HG02642 (cell line): ENCODE measurements at regions not wholly inside any gene's neighbourhood (a gene's known extent, or its start where the extent isn't known, plus 50 kb on each side); places are given as distances from the start of the nearest gene placed in this dataset.

Source experiments
- ATAC-seq: cut with Tn5 transposase; IDR thresholded peaks from one replicate; pipeline ENCODE4 v1.9.1; 2021; ENCODE audit warnings: mild to moderate bottlenecking; ENCODE audit not compliant: unreplicated experiment, poor library complexity

DNA sequence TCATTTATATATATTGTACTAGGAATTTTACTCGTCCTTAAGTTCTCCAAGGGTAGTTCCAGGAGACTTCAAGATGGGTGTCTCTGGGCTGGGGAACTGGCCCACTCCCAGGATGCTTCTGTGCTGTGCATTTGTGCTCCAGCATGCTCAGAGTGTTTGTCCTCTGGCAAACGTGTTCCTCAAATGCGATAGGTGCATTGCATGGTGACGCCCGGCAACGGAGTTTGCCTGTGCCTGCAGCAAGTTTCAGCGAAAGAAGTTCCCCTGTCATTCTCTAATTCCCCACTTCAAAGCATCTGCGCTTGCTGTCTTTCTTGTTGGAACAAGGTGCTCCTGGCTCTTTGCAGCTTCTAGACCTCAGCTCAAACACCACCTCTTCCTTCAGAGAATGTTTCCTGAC lies 465.1 kb downstream of the GALR1 start:
- ATAC-seq: no peak

DNA sequence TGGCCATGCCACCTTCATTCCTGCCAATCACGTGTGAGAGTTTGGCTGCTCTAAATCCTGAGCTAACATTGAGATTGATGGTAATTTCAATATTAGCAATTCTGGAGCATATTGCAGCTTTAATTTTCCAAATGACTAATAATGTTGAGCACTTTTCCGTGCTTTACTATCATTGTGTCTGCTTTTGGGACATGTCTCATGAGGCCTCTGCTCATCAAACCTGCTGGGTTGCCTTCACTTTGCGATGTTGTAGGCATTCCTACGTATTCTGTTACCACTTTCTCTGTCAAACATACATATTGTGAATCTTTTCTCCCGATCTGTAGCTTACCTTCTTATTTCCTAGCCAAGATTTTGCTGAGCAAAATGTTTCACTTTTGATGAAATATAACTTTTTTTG lies 466.6 kb downstream of the GALR1 start:
- ATAC-seq: no peak

DNA sequence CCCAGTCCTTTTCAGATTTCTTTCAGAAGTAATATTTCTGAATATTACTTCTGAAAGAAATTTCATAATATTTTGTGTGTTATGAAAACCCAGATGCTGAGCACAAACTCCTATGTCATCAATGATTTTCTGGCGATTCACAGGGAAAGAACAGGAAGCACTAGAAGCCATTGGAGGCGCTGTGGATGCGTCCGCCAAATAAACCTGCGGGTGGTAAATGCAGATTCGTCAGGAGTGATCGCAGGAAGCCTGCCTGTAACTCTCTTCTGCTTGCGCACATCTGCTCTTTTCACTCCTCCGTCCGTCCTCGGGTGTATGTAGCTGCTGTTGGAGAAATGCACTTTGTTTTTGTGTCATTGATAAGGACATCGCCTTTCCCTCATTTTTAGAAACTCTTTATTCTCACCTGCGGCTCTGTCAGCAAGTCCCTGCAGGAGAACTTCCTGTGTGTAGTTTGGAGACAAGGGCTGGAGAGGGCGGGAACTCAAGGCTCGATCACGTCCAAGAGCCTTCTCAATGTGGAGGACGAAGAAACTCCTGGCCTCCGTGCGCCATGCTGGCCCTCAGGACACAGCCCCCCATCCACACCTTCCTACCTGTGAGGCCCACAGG lies 483.8 kb downstream of the GALR1 start:
- no peak for ATAC-seq

DNA sequence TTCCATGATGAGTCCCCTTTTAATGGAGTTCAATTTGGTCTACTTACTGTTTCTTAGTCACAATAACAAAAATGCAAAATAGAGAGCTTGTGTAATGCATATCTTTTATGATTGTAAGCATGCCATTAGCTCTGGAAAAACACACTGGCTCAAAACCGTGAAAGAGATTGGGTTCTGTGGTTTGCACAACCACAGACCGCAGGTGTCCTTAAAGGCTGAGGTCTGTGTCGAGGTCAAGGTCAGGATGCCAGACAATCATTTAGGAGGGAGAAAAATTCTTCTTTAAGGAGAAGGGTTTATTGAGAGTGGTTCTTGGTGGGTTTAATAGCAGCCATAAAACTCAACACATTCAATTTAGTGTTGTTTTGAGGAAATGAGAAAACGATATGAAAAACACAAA lies 487.2 kb downstream of the GALR1 start:
- ATAC-seq: no peak

DNA sequence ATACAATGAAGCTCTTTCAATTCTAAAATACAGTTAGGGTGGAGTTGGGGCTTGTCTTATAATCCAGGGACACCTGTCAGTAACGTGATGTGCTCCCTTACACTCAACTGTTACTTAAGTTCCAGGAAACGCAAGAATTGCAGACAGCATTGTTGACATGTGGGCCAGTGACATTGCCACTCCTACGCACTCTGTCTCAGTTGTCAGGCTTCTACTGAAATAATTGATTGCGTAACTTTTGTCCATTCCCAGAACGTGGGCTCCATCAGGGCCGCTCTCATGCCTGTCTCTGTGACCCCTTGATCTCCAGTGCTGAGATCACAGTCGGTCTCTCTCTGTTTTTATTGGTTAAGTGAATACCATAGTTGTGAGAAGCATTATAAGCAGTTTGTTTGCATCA lies 487.8 kb downstream of the GALR1 start:
- no peak for ATAC-seq

DNA sequence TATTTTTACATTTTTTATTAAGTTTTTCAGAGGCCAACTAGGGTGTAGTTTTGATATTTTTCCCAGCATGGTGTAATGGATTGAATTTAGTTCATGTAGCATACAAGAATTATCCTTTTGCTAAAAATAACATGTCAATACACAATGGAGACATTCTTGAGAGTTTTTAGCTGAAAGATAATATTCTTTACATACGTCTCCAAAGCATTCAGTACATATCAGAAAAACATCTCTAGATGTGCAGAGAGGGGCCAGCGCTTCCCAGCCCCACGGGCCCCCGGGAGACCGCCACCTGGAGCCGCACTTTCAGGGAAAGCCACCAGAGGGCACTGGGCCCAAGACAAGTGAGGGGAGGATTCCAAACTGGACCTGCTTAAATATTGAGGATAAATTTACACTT lies 499.4 kb downstream of the GALR1 start:
- no peak for ATAC-seq

DNA sequence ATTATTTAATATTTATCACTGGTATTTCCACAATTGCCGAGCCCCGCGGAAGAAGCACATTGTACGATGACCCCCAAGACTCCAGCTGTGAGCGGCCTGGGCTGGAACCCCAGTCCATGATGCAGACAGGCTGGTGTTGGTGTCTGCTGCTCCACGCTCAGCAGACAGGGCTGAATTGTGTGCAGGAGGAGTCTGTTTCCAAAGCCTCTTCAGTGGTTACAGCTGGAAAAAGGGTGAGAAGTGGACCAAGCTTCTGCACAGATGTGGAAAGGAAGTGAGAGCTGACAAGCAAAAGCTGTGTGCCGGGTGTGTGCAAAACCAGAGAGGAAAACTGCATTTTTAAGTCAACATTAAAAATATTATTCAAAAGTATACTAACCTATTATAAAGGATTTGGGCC lies 500.4 kb downstream of the GALR1 start:
- ATAC-seq: no peak

DNA sequence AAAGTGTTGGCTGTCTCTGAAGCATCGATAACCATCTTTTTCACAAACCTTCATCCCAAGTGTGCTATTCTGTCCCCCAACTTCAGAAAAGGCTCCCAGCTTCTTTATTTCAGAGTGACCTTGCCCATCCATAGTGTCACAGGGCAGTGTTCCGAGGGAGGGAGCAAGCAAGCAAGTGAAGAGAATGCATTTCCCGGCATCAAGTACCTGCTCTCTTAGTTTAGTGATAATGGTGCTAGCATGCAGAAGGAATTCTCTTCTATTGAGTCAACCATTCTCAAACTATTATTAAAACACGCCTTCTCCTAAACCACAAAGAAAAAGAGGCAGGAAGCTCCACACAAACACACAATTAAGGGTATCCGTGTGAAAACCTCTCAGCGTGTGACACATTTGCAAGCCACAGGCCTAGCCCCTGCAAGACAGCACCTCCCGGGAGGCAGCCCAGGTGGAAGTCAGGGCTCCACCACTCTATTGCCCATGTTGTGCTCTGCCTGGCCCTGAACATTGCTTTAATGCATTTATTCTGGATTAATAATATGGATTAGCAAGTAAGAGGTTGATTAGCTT lies 504.9 kb downstream of the GALR1 start:
- ATAC-seq: no peak

DNA sequence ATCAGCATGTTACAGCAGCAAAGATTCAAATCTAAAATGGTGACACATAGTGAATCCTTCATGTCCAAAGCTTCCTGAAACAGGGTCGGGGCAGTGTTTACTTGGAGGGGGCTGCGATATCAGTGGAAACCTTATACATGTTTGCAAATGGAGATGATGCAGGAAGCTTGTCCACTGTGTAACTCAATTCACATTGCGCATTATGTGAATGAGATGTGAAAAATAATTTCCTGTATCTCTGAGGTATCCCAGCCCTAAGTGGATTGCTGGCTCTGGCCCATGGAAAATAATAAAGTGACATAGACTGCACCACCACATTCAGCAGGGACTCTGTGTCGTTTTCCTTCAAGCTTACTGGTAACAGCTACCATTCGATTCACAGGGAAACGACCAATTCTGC lies 505.5 kb downstream of the GALR1 start:
- no peak for ATAC-seq

DNA sequence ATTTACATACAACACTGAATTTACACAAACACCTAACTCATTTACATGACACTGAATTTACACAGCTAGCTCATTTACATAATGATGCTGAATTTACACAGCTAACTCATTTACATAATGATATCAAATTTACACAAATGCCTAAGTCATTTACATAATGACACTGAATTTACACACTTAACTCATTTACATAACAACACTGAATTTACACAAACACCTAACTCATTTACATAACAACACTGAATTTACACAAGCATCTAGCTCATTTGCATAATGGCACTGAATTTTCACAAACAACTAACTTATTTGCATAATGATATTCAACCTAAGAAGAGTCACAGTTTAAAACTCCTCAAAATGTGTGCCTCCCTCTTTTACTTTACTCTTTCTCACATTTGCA lies 511.7 kb downstream of the GALR1 start:
- ATAC-seq: no peak

DNA sequence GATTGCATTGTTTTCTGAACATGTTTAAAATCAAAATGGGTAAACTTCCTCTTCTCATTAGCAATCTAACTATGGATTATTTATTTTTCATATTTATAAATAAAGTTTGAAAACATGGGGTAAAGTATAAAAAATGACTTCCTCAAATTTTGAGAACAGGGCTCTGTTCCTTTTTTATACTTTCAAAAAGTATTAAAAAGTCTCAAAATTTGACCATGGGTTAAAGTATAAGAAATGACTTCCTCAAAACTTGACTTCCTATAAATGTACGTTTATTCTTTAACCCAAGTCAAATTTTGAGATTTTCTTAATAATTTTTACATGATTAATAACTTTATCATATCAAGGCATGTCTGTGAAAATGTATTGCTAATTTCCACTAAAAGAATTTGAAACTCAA lies 512.4 kb downstream of the GALR1 start:
- no peak for ATAC-seq

DNA sequence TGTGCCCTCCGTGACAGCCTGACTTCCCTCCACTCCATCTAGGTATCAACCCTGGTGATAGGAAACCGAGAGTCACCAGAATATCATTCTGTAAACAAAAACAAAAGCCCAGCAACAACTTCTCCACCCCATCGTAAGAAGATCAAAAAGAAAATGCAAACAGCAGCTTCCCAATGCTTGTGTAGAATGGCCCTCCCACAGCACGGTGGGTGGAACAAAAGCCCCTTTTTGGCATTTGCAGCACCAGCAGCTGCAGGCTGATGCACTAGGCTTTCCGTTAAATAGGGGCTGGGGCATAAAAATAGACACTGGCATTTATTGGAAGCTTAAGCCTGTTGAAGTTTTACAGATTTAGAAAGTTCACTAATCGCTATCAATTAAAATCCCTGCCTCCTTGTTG lies 513.0 kb downstream of the GALR1 start:
- ATAC-seq: no peak

DNA sequence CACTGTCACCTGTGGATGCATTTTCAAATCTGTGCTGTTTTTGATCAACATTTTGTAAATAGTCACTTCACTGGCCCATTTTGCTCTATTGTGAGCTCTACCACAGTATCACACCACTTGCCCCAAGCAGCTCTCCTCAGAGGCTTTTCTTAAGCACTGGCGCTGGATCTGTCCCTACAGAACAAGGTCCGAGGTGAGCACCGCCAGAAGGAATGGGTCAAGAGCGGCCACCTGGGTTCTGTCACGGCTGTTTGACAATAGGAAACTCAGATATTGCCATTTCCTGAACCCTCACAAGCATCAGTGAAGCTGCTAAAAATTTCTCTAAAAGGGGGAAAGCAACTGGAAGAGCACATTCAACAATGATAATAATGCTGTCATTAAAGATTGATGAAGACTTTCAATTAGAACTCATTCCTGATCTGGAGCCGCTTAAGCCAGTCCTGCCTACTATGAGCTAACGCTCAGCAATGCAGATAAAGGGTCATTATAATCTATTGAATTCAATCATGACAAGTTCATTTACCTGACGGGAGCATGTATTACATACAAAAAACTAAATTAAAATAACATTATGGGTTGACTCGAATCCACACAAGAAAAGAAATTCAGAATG lies 514.0 kb downstream of the GALR1 start:
- no peak for ATAC-seq

DNA sequence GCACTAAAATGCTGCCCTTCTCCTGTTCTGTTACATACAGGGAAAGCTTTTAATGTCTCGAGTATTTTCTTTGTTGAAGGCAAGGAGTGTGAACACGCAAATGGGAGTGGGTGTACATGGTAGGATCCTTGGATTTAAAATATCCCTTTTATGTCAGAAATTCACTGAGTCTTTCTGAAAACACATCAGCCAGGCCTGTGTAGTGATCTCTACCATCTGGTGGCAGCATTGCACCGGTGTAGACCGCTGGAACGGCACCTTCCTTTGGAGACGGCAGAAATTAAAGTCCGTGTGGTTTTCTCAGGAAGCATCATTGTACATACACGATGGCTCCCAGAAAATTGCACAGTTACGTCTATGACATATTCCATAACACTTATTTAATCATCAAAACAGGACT lies 515.8 kb downstream of the GALR1 start:
- ATAC-seq: no peak

DNA sequence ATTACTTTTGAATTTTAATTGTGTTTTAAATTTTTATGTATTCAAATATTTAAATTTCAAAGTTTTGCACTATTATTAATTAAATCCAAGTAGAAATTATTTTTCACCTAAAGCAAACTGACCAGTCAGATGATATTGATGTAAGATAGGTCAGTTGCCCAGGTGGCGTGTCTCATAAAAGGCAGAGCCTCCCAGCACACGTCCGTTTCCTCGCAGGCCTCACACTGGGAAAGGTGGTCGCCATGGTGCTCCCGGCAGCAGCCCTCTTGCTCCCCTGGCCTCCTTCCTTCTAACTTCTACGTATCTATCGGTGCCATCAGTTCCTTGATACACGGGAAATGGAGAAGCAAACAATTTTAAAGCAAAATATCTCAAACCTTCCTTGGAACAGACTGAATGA lies 516.8 kb downstream of the GALR1 start:
- no peak for ATAC-seq

DNA sequence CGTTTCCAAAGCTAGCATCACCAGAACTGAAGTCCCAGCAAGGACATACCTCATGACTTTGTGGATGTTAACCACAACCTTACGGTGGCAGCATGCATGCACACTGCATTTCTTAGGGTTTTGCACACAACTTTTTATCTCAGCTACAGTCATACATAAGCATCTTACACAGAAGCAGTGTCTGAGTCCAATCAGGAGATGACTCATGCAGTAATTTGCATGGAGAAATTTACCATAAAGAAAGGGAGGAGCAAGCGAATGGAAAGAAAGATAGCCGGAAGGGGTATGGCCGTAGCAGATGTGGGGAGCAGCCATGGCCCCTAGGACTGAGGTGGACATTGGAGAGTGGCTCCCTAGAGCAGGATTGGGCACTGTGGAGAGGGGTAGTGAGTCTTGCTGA lies 522.5 kb downstream of the GALR1 start:
- no peak for ATAC-seq

DNA sequence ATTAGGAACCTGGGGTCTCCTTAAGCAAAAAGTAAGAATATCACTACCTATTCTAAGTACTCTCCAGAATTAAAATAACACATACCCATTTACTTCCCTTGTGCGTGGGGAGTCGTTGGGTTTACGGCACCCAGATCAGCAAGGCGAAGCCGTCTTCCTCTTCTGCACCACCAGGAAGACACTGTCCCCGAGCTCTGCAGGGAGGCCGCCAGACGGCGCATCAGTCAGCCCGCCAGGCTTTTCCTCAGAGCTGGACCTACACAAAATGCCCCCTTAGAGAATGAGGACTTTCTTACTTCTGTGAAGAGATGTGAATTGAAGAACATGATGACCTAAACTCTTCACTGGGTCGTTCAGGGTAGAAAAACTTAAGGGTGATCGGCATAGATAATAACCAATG lies 526.5 kb downstream of the GALR1 start:
- ATAC-seq: no peak

DNA sequence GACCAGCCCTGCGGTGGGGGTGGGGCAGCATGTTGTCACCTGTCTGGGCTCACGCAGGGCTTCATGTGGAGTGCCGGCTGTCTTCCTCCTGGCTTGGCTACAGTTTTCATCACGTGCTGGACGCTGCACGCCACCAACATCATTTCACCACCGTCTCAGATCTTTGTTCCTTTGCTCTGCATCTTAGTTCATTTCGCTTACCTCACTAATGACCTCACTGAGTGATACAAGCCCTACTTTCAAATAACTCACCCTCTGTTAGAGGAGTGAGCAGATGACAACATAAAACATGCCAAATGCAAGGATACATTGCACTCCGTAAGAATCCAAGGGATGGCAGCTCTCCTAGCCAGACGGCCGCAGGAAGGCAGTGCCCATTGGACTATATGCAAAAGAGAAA lies 527.5 kb downstream of the GALR1 start:
- no peak for ATAC-seq

DNA sequence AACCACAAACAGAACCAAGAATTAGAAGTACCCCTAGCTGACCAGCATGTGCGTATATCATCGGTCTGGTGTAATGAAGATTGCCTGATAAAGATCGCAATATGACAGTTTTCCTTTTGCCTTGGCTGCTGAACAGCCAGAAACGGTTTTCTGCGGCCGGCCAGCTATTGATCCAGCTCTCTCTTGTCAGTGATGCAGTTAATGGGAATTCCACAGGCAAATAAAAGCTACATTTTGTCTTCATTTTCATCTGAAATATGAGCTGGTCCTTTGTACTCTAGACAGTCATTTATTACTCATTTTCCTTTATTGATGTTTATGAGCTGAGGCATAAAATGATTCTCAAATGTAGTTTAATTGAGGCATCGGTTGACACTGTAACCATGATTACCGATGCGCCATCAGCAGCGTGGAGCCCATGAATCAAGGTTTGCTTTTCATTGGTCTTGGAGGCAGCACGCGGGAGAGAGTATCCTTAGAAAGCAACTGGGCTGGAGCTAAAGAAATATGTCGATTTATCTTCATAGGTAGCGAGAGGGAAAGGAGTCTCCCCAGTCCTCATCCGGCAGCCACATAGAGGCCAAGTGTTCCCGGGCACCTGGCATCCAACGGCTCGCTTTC lies 535.2 kb downstream of the GALR1 start:
- no peak for ATAC-seq

DNA sequence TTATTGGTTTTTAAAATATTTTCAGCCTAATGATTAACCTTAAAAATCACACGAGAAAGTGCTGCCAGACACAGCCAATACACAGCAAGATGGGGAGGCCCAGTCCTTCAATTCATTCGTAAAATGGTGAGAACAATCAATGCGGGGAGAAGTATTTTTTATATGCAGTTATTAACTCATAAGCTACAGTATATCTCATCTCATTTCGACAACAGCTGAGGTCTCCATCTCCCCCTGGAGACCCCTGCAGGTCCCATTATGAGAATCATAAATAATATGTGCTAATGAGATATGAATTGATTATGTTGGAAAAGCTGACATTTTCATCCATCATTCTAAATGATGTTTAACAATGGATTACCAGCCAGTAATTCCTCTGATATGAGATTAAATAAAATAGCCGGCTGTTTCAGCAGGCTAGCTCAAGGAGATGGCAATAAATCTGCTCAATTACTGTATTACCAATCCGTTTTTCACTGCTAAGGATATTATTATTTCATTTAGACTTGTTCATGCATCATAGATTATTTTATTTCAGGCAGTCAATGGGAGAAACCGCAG lies 535.8 kb downstream of the GALR1 start:
- ATAC-seq: no peak

DNA sequence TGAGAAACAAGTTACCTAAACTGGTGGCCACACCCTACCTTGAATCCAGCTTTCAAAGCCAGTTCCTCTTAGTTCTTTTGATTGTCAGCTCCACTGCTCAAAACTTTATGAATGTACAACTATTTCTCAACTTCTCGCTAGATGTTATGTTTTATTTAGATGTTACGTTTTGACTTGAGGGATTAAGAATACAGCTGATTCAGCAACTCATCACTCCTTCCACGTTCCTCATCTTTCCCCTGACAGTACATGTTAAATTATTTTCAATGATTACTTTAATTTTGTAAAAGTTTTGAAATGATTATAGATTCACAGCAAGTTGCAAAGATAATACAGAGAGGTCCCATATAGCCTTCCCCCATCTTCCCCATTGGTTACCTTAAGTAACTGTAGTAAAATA lies 553.4 kb downstream of the GALR1 start:
- ATAC-seq: no peak

DNA sequence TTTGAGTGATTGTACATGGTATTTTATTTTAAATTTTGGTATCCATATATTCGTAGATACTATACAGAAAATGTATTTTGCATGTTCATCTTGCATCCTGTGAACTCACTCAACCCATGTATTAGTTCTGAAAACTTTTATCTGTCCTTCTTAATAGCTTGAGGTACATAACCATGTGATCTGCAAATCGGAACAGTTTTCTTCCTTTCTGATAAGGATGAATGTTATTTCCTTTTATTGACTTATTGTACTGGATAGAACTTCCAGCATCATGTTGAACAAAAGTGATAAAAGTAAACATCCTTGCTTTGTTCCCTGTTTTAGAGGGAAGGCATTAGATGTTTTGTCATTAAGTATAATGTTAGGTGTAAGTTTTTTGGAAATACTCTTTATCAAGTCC lies 554.7 kb downstream of the GALR1 start:
- ATAC-seq: no peak
